ENCODE measurements at regions not wholly inside any gene's neighbourhood (a gene's known extent, or its start where the extent isn't known, plus 50 kb on each side); places are given as distances from the start of the nearest gene placed in this dataset.

DNA sequence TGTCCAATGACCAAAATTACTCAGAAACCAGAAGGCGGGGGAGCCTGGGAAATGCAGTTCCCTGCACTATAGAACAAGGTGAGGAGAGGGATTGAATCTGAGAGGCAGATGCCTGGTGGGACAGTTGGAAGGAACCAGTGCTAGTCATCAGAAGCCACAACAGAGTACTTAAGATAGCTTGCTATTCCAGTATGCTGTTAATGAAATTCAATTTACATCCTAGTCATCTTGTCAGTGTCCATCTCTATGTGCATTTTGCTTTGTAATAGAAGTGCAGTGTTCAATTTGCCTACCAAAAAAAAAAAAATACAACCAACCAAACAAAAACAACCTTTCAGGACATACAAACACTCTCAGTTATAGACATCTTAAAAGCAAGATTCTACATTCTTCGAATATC lies 679.1 kb upstream of the CPEB2 start:
- TF ChIP-seq EZH2 (IDR thresholded peaks at IDR 0.05; ENCODE audit: low read depth, low read length, severe bottlenecking), result no peak
- no peak for TF ChIP-seq SIX5 (IDR thresholded peaks at IDR 0.05; ENCODE audit: low read depth, low read length)
- no peak for TF ChIP-seq POLR2A (IDR thresholded peaks at IDR 0.05; ENCODE audit: control extremely low read depth in 1 of 2, low read depth in 2 of 2, low read length in 2 of 2)
- no peak for TF ChIP-seq RFX5 (IDR thresholded peaks at IDR 0.05; ENCODE audit: borderline replicate concordance, low read depth, low read length)
- no peak for TF ChIP-seq SIN3A (conservative IDR thresholded peaks at IDR 0.05 in 1 of 2, IDR thresholded peaks at IDR 0.05 in 1 of 2; ENCODE audit: low read depth in 1 of 2, low read length in 2 of 2)

All from H1 (cell line).